Colonic mucosa (tissue), 4 donors: ENCODE measurements at regions not wholly inside any gene's neighbourhood (a gene's known extent, or its start where the extent isn't known, plus 50 kb on each side); places are given as distances from the start of the nearest gene placed in this dataset.

ENCODE experiments used
- DNase-seq: peaks from one replicate; pipeline ENCODE4 v3.0.0-alpha.2; 2020
- H3K27ac ChIP-seq: fragments of 200-600 bp; one replicate; pipeline ENCODE4 v1.8.0; 2021
- H3K27me3 ChIP-seq: fragments of 200-600 bp; one replicate; pipeline ENCODE4 v1.8.0; 2021
- H3K36me3 ChIP-seq: fragments of 200-600 bp; one replicate; pipeline ENCODE4 v1.8.0; 2021
- H3K4me1 ChIP-seq: fragments of 200-600 bp; one replicate; pipeline ENCODE4 v1.8.0; 2021; ENCODE audit warnings: mild to moderate bottlenecking
- H3K4me3 ChIP-seq: fragments of 200-600 bp; one replicate; pipeline ENCODE4 v1.8.0; 2021
- H3K9ac ChIP-seq, 2 donors: one replicate each; pipeline ENCODE4 v1.7.0; 2013; ENCODE audit warnings: control low read depth in 2 of 2, low read depth in 2 of 2, low read length in 2 of 2
- H3K9me3 ChIP-seq: fragments of 200-600 bp; one replicate; pipeline ENCODE4 v1.8.0; 2021
- CTCF ChIP-seq: fragments of 200-600 bp; IDR thresholded peaks from one replicate; pipeline ENCODE4 v1.8.0; 2022; ENCODE audit warnings: antibody characterized with exemption, mild to moderate bottlenecking
- intact Hi-C: fragments of 100-400 bp; cut with DNase I; formaldehyde crosslinking; loops from one replicate; pipeline ENCODE4 v1.14.1; 2022
- donor health status: healthy.
- donor health status: DM: no; HTN: no; CAD: no.
- donor health status: DM: no; HTN: no; CAD: no.

- DNase-seq, result no peak
These were observed 292.5 kb downstream of the ATPSCKMT start for GRCh38 chr5:9957214-9957613.

GRCh38 chr5:9956725-9957124 lies 293.0 kb downstream of the ATPSCKMT start:
- Histone ChIP-seq H3K27ac (no peak overlapping the region), H3K9ac (no peak overlapping the region), H3K36me3 (no peaks in the 10 kb centered on the region), H3K9me3 (no peaks in the 10 kb centered on the region), H3K4me1 (no peaks in the 10 kb centered on the region), H3K27me3 (no peaks in the 10 kb centered on the region), H3K4me3 (no peak overlapping the region)
- intact Hi-C loops, result no loop called here
- no peak for DNase-seq
- TF ChIP-seq CTCF, result no peak

More at GRCh38 chr5:9957214-9957613, 292.5 kb downstream of the ATPSCKMT start:
- Histone ChIP-seq H3K9ac (no peak overlapping the region), H3K27ac (no peak overlapping the region), H3K9me3 (no peaks in the 10 kb centered on the region), H3K4me1 (no peaks in the 10 kb centered on the region), H3K27me3 (no peaks in the 10 kb centered on the region), H3K4me3 (no peak overlapping the region), H3K36me3 (no peaks in the 10 kb centered on the region)
- intact Hi-C loops, result no loop called here
- TF ChIP-seq CTCF, result no peak

- Histone ChIP-seq H3K27ac (no peak overlapping the region), H3K4me1 (no peaks in the 10 kb centered on the region), H3K9me3 (no peaks in the 10 kb centered on the region), H3K36me3 (no peaks in the 10 kb centered on the region), H3K4me3 (no peak overlapping the region), H3K9ac (no peak overlapping the region), H3K27me3 (no peaks in the 10 kb centered on the region)
- intact Hi-C loops, result no loop called here
- TF ChIP-seq CTCF, result no peak
- DNase-seq, result no peak
These were observed 294.1 kb downstream of the ATPSCKMT start for GRCh38 chr5:9955586-9955985.

GRCh38 chr5:9954869-9955268 lies 294.8 kb downstream of the ATPSCKMT start:
- Histone ChIP-seq H3K9me3 (no peaks in the 10 kb centered on the region), H3K27me3 (no peaks in the 10 kb centered on the region), H3K27ac (no peak overlapping the region), H3K9ac (no peak overlapping the region), H3K36me3 (no peaks in the 10 kb centered on the region), H3K4me3 (no peak overlapping the region), H3K4me1 (no peaks in the 10 kb centered on the region)
- intact Hi-C loops, result no loop called here
- no peak for DNase-seq
- no peak for TF ChIP-seq CTCF

- Histone ChIP-seq H3K9ac (no peak overlapping the region), H3K4me3 (no peak overlapping the region), H3K9me3 (no peaks in the 10 kb centered on the region), H3K36me3 (no peaks in the 10 kb centered on the region), H3K27me3 (no peaks in the 10 kb centered on the region), H3K27ac (no peak overlapping the region), H3K4me1 (no peaks in the 10 kb centered on the region)
- DNase-seq, result no peak
- intact Hi-C loops, result no loop called here
- TF ChIP-seq CTCF, result no peak
These were observed 296.0 kb downstream of the ATPSCKMT start for GRCh38 chr5:9953691-9954090.
